Stomach (tissue), 8 donors: ENCODE measurements at regions not wholly inside any gene's neighbourhood (a gene's known extent, or its start where the extent isn't known, plus 50 kb on each side); places are given as distances from the start of the nearest gene placed in this dataset.

Experiments used
- DNase-seq, 2 donors: peaks; one replicate each; pipeline versions ENCODE4 v3.0.0 to v3.0.0-alpha.2; 2013 to 2019
- H3K27ac ChIP-seq, 5 donors: fragments of 200-600 bp in 4 of 5; sonication (generic) in 4 of 5; one replicate each; pipeline ENCODE4 v1.5.1; 2013 to 2019; ENCODE audit warnings: mild to moderate bottlenecking in 1 of 5, moderate library complexity in 1 of 5
- H3K27me3 ChIP-seq, 3 donors: fragments of 200-600 bp; sonication (generic); one replicate each; pipeline ENCODE4 v1.5.1; 2017 to 2019; ENCODE audit warnings: mixed run types in 1 of 3
- H3K36me3 ChIP-seq, 4 donors: fragments of 200-600 bp; sonication (generic); 1 replicate in 3 of 4; 2 replicates in 1 of 4; pipeline ENCODE4 v1.5.1; 2016 to 2019
- H3K4me1 ChIP-seq, 4 donors: fragments of 200-600 bp; sonication (generic); one replicate each; pipeline ENCODE4 v1.5.1; 2016 to 2019
- H3K4me3 ChIP-seq, 4 donors: fragments of 200-600 bp; sonication (generic) in 3 of 4; one replicate each; pipeline ENCODE4 v1.5.1; 2016 to 2019; ENCODE audit warnings: mild to moderate bottlenecking in 1 of 4
- H3K9me3 ChIP-seq, 4 donors: fragments of 200-600 bp; sonication (generic); one replicate each; pipeline ENCODE4 v1.5.1; 2016 to 2019
- CTCF ChIP-seq, 7 experiments: fragments of 450-650 bp in 4 of 7; fragments of 200-600 bp in 3 of 7; sonication (generic) in 3 of 7; IDR thresholded peaks; one replicate each; pipeline ENCODE4 v1.5.1; 2016 to 2019; ENCODE audit warnings: antibody characterized with exemption in 7 of 7, control low read depth in 2 of 7, mild to moderate bottlenecking in 1 of 7
- EP300 ChIP-seq: sonication (generic); formaldehyde crosslinking; IDR thresholded peaks from one replicate; pipeline ENCODE4 v1.6.1; 2017; ENCODE audit warnings: antibody characterized with exemption
- POLR2A ChIP-seq, 4 donors: fragments of 450-650 bp; IDR thresholded peaks; one replicate each; pipeline ENCODE4 v1.6.1; 2016; ENCODE audit warnings: antibody characterized with exemption in 4 of 4, control low read depth in 2 of 4, mild to moderate bottlenecking in 1 of 4, moderate library complexity in 1 of 4
- POLR2AphosphoS5 ChIP-seq, 3 donors: sonication (generic); formaldehyde crosslinking; IDR thresholded peaks; one replicate each; pipeline ENCODE4 v1.6.1; 2016; ENCODE audit warnings: antibody characterized with exemption in 3 of 3
- WGBS, 5 donors: extraction: QIAGEN DNeasy Blood & Tissue Kit in 3 of 5; methylation state at CpG; one replicate each; pipeline versions ENCODE4 v1.1.5 to v1.1.7; 2013 to 2018; 5-methylcytosine and 5-hydroxymethylcytosine counted together
- intact Hi-C: fragments of 100-400 bp; cut with DNase I; formaldehyde crosslinking; loops from one replicate; pipeline ENCODE4 v1.15.1; 2023; ENCODE audit warnings: low total_unique reads
- donor health status: healthy with polysubstance abuse.
- donor health status: Bipolar disorder and iron deficiency.
- donor health status: healthy.

GRCh38 chr1:229161740-229162139 is 109.2 kb upstream of the RAB4A start:
- DNase-seq, result no peak
- no peaks in the 10 kb centered on the region for H3K36me3 ChIP-seq
- TF ChIP-seq POLR2AphosphoS5 (IDR thresholded peaks at IDR 0.05) (no peak), EP300 (no peak), POLR2A (IDR thresholded peaks at IDR 0.05) (no peak), CTCF (IDR thresholded peaks at IDR 0.05) (no peak)
- WGBS, 5 donors, result 78 to 94% (median 93%) methylated on average over 2 of the region's 2 CpGs
- H3K4me1 ChIP-seq, result peaks cover 0 to 36% (median 17%) of the 10 kb centered on the region in 4 donors
- no peaks in the 10 kb centered on the region for H3K27me3 ChIP-seq
- H3K27ac ChIP-seq, result no peak overlapping the region
- intact Hi-C loops, result no loop called here
- no peaks in the 10 kb centered on the region for H3K9me3 ChIP-seq
- no peak overlapping the region for H3K4me3 ChIP-seq

GRCh38 chr1:229162825-229163515 is 107.9 kb upstream of the RAB4A start:
- Histone ChIP-seq H3K36me3 (no peaks in the 10 kb centered on the region), H3K27me3 (no peaks in the 10 kb centered on the region), H3K4me3 (no peak overlapping the region), H3K4me1 (peaks cover 0 to 25% (median 13%) of the 10 kb centered on the region in 4 donors), H3K9me3 (no peaks in the 10 kb centered on the region), H3K27ac (no peak overlapping the region)
- intact Hi-C loops, result no loop called here
- WGBS, 5 donors, result 84 to 92% (median 90%) methylated on average over 11 of the region's 11 CpGs
- no peak for DNase-seq
- no peak for TF ChIP-seq CTCF (IDR thresholded peaks at IDR 0.05)
- TF ChIP-seq POLR2A (IDR thresholded peaks at IDR 0.05), result no peak
- no peak for TF ChIP-seq POLR2AphosphoS5 (IDR thresholded peaks at IDR 0.05)
- no peak for TF ChIP-seq EP300

- no peak for DNase-seq
Measured at GRCh38 chr1:229164348-229164747, 106.6 kb upstream of the RAB4A start.

More at GRCh38 chr1:229164348-229164747, 106.6 kb upstream of the RAB4A start:
- H3K4me1 ChIP-seq, result peaks cover 0 to 18% (median 13%) of the 10 kb centered on the region in 4 donors
- H3K36me3 ChIP-seq, result no peaks in the 10 kb centered on the region
- H3K9me3 ChIP-seq, result no peaks in the 10 kb centered on the region
- no peaks in the 10 kb centered on the region for H3K27me3 ChIP-seq
- TF ChIP-seq EP300 (no peak), POLR2A (IDR thresholded peaks at IDR 0.05) (no peak), CTCF (IDR thresholded peaks at IDR 0.05) (no peak), POLR2AphosphoS5 (IDR thresholded peaks at IDR 0.05) (no peak)
- H3K4me3 ChIP-seq, result no peak overlapping the region
- intact Hi-C loops, result no loop called here
- 45 to 59% (median 53%) methylated on average over 1 of the region's 1 CpG for WGBS, 5 donors
- peak overlapping the region; percentile 55 to 83 (median 70) for H3K27ac ChIP-seq
